RWPE2 (cell line): ENCODE measurements at regions not wholly inside any gene's neighbourhood (a gene's known extent, or its start where the extent isn't known, plus 50 kb on each side); places are given as distances from the start of the nearest gene placed in this dataset.

Source experiments
- ATAC-seq: fragments of 200-7000 bp; cut with Tn5 transposase; 3 replicates; pipeline ENCODE4 v1.9.1; 2021; ENCODE audit warnings: low read depth
- DNase-seq: peaks from one replicate; pipeline ENCODE4 v3.0.0-alpha.2; 2020; ENCODE audit warnings: low spot score
- H3K27ac ChIP-seq: fragments of 450-650 bp; 2 replicates; pipeline ENCODE4 v1.5.1; 2017; ENCODE audit warnings: mild to moderate bottlenecking; ENCODE audit not compliant: poor library complexity, severe bottlenecking
- H3K27me3 ChIP-seq: fragments of 250-450 bp; sonication (Bioruptor Pico); 2 replicates; pipeline ENCODE4 v1.5.1; 2021; ENCODE audit warnings: mild to moderate bottlenecking, moderate library complexity; ENCODE audit not compliant: insufficient read depth, poor library complexity, severe bottlenecking
- H3K36me3 ChIP-seq: fragments of 250-450 bp; sonication (Bioruptor Pico); 2 replicates; pipeline ENCODE4 v1.5.1; 2020; ENCODE audit warnings: low read depth, mild to moderate bottlenecking, moderate library complexity
- H3K4me1 ChIP-seq: fragments of 250-450 bp; sonication (Bioruptor Pico); 2 replicates; pipeline ENCODE4 v1.5.1; 2021; ENCODE audit warnings: mild to moderate bottlenecking, moderate library complexity; ENCODE audit not compliant: insufficient read depth, poor library complexity, severe bottlenecking
- H3K4me3 ChIP-seq: fragments of 250-450 bp; sonication (Bioruptor Pico); 2 replicates; pipeline ENCODE4 v1.5.1; 2021; ENCODE audit warnings: mild to moderate bottlenecking, moderate library complexity; ENCODE audit not compliant: severe bottlenecking
- H3K9me3 ChIP-seq: fragments of 250-450 bp; sonication (Bioruptor Pico); 2 replicates; pipeline ENCODE4 v1.5.1; 2021; ENCODE audit warnings: mild to moderate bottlenecking, moderate library complexity; ENCODE audit not compliant: severe bottlenecking
- CTCF ChIP-seq: fragments of 450-650 bp; IDR thresholded peaks from one replicate; pipeline ENCODE4 v1.5.1; 2017; ENCODE audit warnings: mild to moderate bottlenecking, moderate library complexity; ENCODE audit not compliant: poor library complexity, severe bottlenecking

GRCh38 chr13:42373048-42373812, 101.3 kb downstream of the AKAP11 start:
- Histone ChIP-seq H3K27me3 (no peaks in the 10 kb centered on the region), H3K36me3 (no peaks in the 10 kb centered on the region), H3K4me3 (no peak overlapping the region), H3K9me3 (no peaks in the 10 kb centered on the region), H3K27ac (no peak overlapping the region), H3K4me1 (peaks cover under 1% of the 10 kb centered on the region)
- DNase-seq: no peak
- ATAC-seq: no peak
- no peak for TF ChIP-seq CTCF

- Histone ChIP-seq H3K27me3 (no peaks in the 10 kb centered on the region), H3K36me3 (no peaks in the 10 kb centered on the region), H3K4me3 (no peak overlapping the region), H3K4me1 (no peaks in the 10 kb centered on the region), H3K9me3 (no peaks in the 10 kb centered on the region), H3K27ac (no peak overlapping the region)
- ATAC-seq (no peak), DNase-seq (no peak)
- no peak for TF ChIP-seq CTCF
These were observed 103.7 kb downstream of the AKAP11 start for GRCh38 chr13:42375663-42376062.

GRCh38 chr13:42377640-42378382, 105.9 kb downstream of the AKAP11 start:
- ATAC-seq: no peak
- Histone ChIP-seq H3K27me3 (no peaks in the 10 kb centered on the region), H3K4me1 (no peaks in the 10 kb centered on the region), H3K27ac (no peak overlapping the region), H3K9me3 (no peaks in the 10 kb centered on the region), H3K4me3 (no peak overlapping the region), H3K36me3 (no peaks in the 10 kb centered on the region)
- no peak for TF ChIP-seq CTCF
- DNase-seq: no peak

GRCh38 chr13:42378383-42378780, 106.4 kb downstream of the AKAP11 start:
- Histone ChIP-seq H3K27ac (no peak overlapping the region), H3K27me3 (no peaks in the 10 kb centered on the region), H3K4me3 (no peak overlapping the region), H3K36me3 (no peaks in the 10 kb centered on the region), H3K4me1 (no peaks in the 10 kb centered on the region), H3K9me3 (no peaks in the 10 kb centered on the region)
- DNase-seq (no peak), ATAC-seq (no peak)
- TF ChIP-seq CTCF: no peak

- H3K4me1 ChIP-seq: no peaks in the 10 kb centered on the region
- H3K27me3 ChIP-seq: no peaks in the 10 kb centered on the region
- TF ChIP-seq CTCF: no peak
- no peak overlapping the region for H3K27ac ChIP-seq
- no peak overlapping the region for H3K4me3 ChIP-seq
- no peaks in the 10 kb centered on the region for H3K9me3 ChIP-seq
- ATAC-seq (no peak), DNase-seq (no peak)
- H3K36me3 ChIP-seq: no peaks in the 10 kb centered on the region
These were observed 107.3 kb downstream of the AKAP11 start for GRCh38 chr13:42379241-42379640.
